GM12878 (cell line): ENCODE measurements at regions not wholly inside any gene's neighbourhood (a gene's known extent, or its start where the extent isn't known, plus 50 kb on each side); places are given as distances from the start of the nearest gene placed in this dataset.
"Not testable (repeated sequence)": the region's sequence is repeated elsewhere in the genome, so short reads cannot be mapped to it uniquely, and the experiment has no call there.

Experiments used
- ATAC-seq: fragments of 200-7000 bp; cut with Tn5 transposase; 3 replicates; pipeline ENCODE4 v1.9.1; 2020; ENCODE audit warnings: mild to moderate bottlenecking, moderate library complexity
- BruUV-seq: library from RNA; stranded (reverse); fragments of 400-500 nt; replicated peaks from 2 replicates; lab custom pipeline; 2021; lab: Mats Ljungman, UMichigan
- CTCF ChIA-PET: fragments of 300-600 bp; sonication (Branson Sonifier 250); formaldehyde crosslinking; extraction: SDS; loops from one replicate; lab custom pipeline; 2021; ENCODE audit warnings: inconsistent platforms; lab: Yijun Ruan, JAX
- POLR2A ChIA-PET: fragments of 350-600 bp; formaldehyde crosslinking; extraction: SDS; loops from one replicate; lab custom pipeline; 2021; ENCODE audit warnings: inconsistent platforms; lab: Charles Lee
- RAD21 ChIA-PET: fragments of 300-600 bp; sonication (Branson Sonifier 250); formaldehyde crosslinking; loops from one replicate; lab custom pipeline; 2023; ENCODE audit warnings: antibody characterized with exemption; ENCODE audit not compliant: unreplicated experiment; lab: Charles Lee
- SMC1A ChIA-PET: fragments of 300-600 bp; sonication (Branson Sonifier 250); formaldehyde crosslinking; loops from one replicate; lab custom pipeline; 2023; ENCODE audit not compliant: unreplicated experiment, uncharacterized antibody; lab: Charles Lee
- DNase-seq: peaks from one replicate; pipeline ENCODE4 v3.0.0-alpha.2; 2011; ENCODE audit warnings: low read depth, low spot score
- FAIRE-seq: peaks from 3 replicates; lab custom pipeline; 2011; peaks lifted over from hg19 to GRCh38; lab: Jason Lieb, UNC
- H2AFZ ChIP-seq: 2 replicates; pipeline ENCODE4 v1.6.0; 2011; ENCODE audit warnings: low read depth, low read length, control low read depth; ENCODE audit not compliant: control insufficient read depth
- H3K27ac ChIP-seq: 2 replicates; pipeline ENCODE4 v1.5.1; 2011; ENCODE audit warnings: control low read depth; ENCODE audit not compliant: control insufficient read depth, insufficient read depth
- H3K27me3 ChIP-seq, 2 experiments: replicated peaks in 1 of 2; 2 replicates each; pipeline versions ENCODE4 v1.6.0 to v1.6.1; 2011; ENCODE audit warnings: low read length in 1 of 2; ENCODE audit not compliant: control insufficient read depth in 2 of 2, insufficient read depth in 2 of 2
- H3K36me3 ChIP-seq, 2 experiments: 2 replicates each; pipeline ENCODE4 v1.5.1; 2011; ENCODE audit warnings: low read length in 1 of 2; ENCODE audit not compliant: control insufficient read depth in 2 of 2, insufficient read depth in 2 of 2
- H3K4me1 ChIP-seq: 2 replicates; pipeline ENCODE4 v1.6.1; 2011; ENCODE audit warnings: mild to moderate bottlenecking, low read length, moderate library complexity, mixed read lengths; ENCODE audit not compliant: control insufficient read depth, insufficient read depth
- H3K4me2 ChIP-seq: 2 replicates; pipeline ENCODE4 v1.6.0; 2011; ENCODE audit warnings: control low read depth; ENCODE audit not compliant: control insufficient read depth, insufficient read depth
- H3K4me3 ChIP-seq: fragments of 200-600 bp; sonication (generic); 2 replicates; pipeline ENCODE4 v1.5.1; 2016
- H3K79me2 ChIP-seq: 2 replicates; pipeline ENCODE4 v1.6.0; 2011; ENCODE audit warnings: low read length; ENCODE audit not compliant: control insufficient read depth, insufficient read depth
- H3K9ac ChIP-seq: 2 replicates; pipeline ENCODE4 v1.8.0; 2011; ENCODE audit warnings: low read length, control low read depth, mixed read lengths; ENCODE audit not compliant: control insufficient read depth, insufficient read depth
- H3K9me3 ChIP-seq: replicated peaks from 3 replicates; pipeline ENCODE4 v1.5.1; 2011; ENCODE audit warnings: mild to moderate bottlenecking, low read length; ENCODE audit not compliant: control insufficient read depth, insufficient read depth
- H4K20me1 ChIP-seq: 2 replicates; pipeline ENCODE4 v1.6.0; 2011; ENCODE audit not compliant: control insufficient read depth, insufficient read depth
- NR2C1 ChIP-seq: fragments of 450-650 bp; IDR thresholded peaks from 2 replicates; pipeline ENCODE4 v1.6.1; 2017; ENCODE audit warnings: antibody characterized with exemption, mild to moderate bottlenecking, moderate library complexity
- SUZ12 ChIP-seq: fragments of 200-600 bp; sonication (generic); IDR thresholded peaks from one replicate; pipeline ENCODE4 v1.6.1; 2018; ENCODE audit warnings: antibody characterized with exemption, mild to moderate bottlenecking; ENCODE audit not compliant: unreplicated experiment
- WGBS: methylation state at CpG from one replicate; pipeline ENCODE4 v1.1.6; 2016; ENCODE audit warnings: low lambda C conversion rate; ENCODE audit not compliant: insufficient replicate concordance, insufficient coverage; ENCODE audit errors: missing lambda C conversion rate; 5-methylcytosine and 5-hydroxymethylcytosine counted together
- in situ Hi-C: fragments of 300-500 bp; cut with MboI; formaldehyde crosslinking; loops from 9 replicates; pipeline ENCODE4 v1.14.3; 2018; ENCODE audit warnings: mixed read lengths
- intact Hi-C: fragments of 100-400 bp; cut with micrococcal nuclease; formaldehyde crosslinking; loops from one replicate; pipeline ENCODE4 v1.14.2; 2022; ENCODE audit not compliant: unreplicated experiment

- FAIRE-seq, H3K27ac ChIP-seq, intact Hi-C loops, H3K4me3 ChIP-seq, CTCF ChIA-PET, BruUV-seq, H2AFZ ChIP-seq, POLR2A ChIA-PET, H4K20me1 ChIP-seq, in situ Hi-C loops, H3K4me2 ChIP-seq, RAD21 ChIA-PET, ATAC-seq, H3K4me1 ChIP-seq, H3K9ac ChIP-seq, H3K9me3 ChIP-seq, H3K36me3 ChIP-seq, H3K79me2 ChIP-seq, SMC1A ChIA-PET, H3K27me3 ChIP-seq, DNase-seq: not testable (repeated sequence)
- peak; percentile 12 for TF ChIP-seq SUZ12
- TF ChIP-seq NR2C1: 0 out of 2 replicates have a peak, but pooled peaks have one; percentile 28
- 80% methylated on average over 1 of the region's 1 CpG for WGBS
These were observed 214.0 kb downstream of the LMLN start for GRCh38 chr3:198173929-198174574.
